ENCODE measurements at regions not wholly inside any gene's neighbourhood (a gene's known extent, or its start where the extent isn't known, plus 50 kb on each side); places are given as distances from the start of the nearest gene placed in this dataset.

GRCh38 chr13:57865600-57866294 lies 234.2 kb downstream of the PCDH17 start:
- no peak for TF ChIP-seq CTCF (IDR thresholded peaks at IDR 0.05)
- no peak for TF ChIP-seq POLR2AphosphoS5 (IDR thresholded peaks at IDR 0.05)

Measured in sigmoid colon (tissue), 4 donors.